ENCODE measurements at regions not wholly inside any gene's neighbourhood (a gene's known extent, or its start where the extent isn't known, plus 50 kb on each side); places are given as distances from the start of the nearest gene placed in this dataset.
"Not testable (repeated sequence)": the region's sequence is repeated elsewhere in the genome, so short reads cannot be mapped to it uniquely, and the experiment has no call there.

GRCh38 chr12:20160899-20161298 is 207.4 kb upstream of the PDE3A start:
- TF ChIP-seq CTCF, POLR2AphosphoS5, POLR2A, EP300 (IDR thresholded peaks at IDR 0.05): not testable (repeated sequence)

Data from suprapubic skin (tissue), 4 donors.